GM19043 (cell line): ENCODE measurements at regions not wholly inside any gene's neighbourhood (a gene's known extent, or its start where the extent isn't known, plus 50 kb on each side); places are given as distances from the start of the nearest gene placed in this dataset.
A peak's percentile ranks its signal among the peaks of the same experiment; 100 is the strongest.
"Not testable (repeated sequence)": the region's sequence is repeated elsewhere in the genome, so short reads cannot be mapped to it uniquely, and the experiment has no call there.

Source experiments
- ATAC-seq: cut with Tn5 transposase; IDR thresholded peaks from one replicate; pipeline ENCODE4 v1.9.1; 2021; ENCODE audit warnings: low read depth; ENCODE audit not compliant: unreplicated experiment

- no peak for ATAC-seq
Measured at GRCh38 chr2:37566517-37566981, 104.9 kb downstream of the CDC42EP3 start.

- ATAC-seq, result no peak
Measured at GRCh38 chr2:37568565-37568964, 102.9 kb downstream of the CDC42EP3 start.

- no peak for ATAC-seq
Measured at GRCh38 chr2:37569131-37569823, 102.2 kb downstream of the CDC42EP3 start.

- no peak for ATAC-seq
Measured at GRCh38 chr2:37569986-37570679, 101.3 kb downstream of the CDC42EP3 start.

- ATAC-seq, result peak; percentile 79
Measured at GRCh38 chr2:37570773-37571586, 100.5 kb downstream of the CDC42EP3 start.

- no peak for ATAC-seq
Measured at GRCh38 chr2:37571587-37572136, 99.8 kb downstream of the CDC42EP3 start.

GRCh38 chr2:37573451-37574388 lies 97.7 kb downstream of the CDC42EP3 start:
- peak; percentile 64 for ATAC-seq

GRCh38 chr2:37575780-37576179 lies 95.7 kb downstream of the CDC42EP3 start:
- ATAC-seq, result no peak

- not testable (repeated sequence) for ATAC-seq
Measured at GRCh38 chr2:37576194-37576593, 95.2 kb downstream of the CDC42EP3 start.

GRCh38 chr2:37576831-37577230 lies 94.6 kb downstream of the CDC42EP3 start:
- ATAC-seq, result no peak

GRCh38 chr2:37579192-37579713 lies 92.2 kb downstream of the CDC42EP3 start:
- no peak for ATAC-seq

- not testable (repeated sequence) for ATAC-seq
Measured at GRCh38 chr2:37579949-37580348, 91.5 kb downstream of the CDC42EP3 start.

GRCh38 chr2:37581433-37581832 lies 90.0 kb downstream of the CDC42EP3 start:
- no peak for ATAC-seq

GRCh38 chr2:37582481-37583220 lies 88.8 kb downstream of the CDC42EP3 start:
- ATAC-seq, result no peak

GRCh38 chr2:37583402-37583801 lies 88.0 kb downstream of the CDC42EP3 start:
- ATAC-seq, result no peak

- no peak for ATAC-seq
Measured at GRCh38 chr2:37583867-37584266, 87.6 kb downstream of the CDC42EP3 start.

GRCh38 chr2:37585295-37585908 lies 86.0 kb downstream of the CDC42EP3 start:
- no peak for ATAC-seq

GRCh38 chr2:37585982-37586621 lies 85.3 kb downstream of the CDC42EP3 start:
- no peak for ATAC-seq
